ENCODE measurements at regions not wholly inside any gene's neighbourhood (a gene's known extent, or its start where the extent isn't known, plus 50 kb on each side); places are given as distances from the start of the nearest gene placed in this dataset.

DNA sequence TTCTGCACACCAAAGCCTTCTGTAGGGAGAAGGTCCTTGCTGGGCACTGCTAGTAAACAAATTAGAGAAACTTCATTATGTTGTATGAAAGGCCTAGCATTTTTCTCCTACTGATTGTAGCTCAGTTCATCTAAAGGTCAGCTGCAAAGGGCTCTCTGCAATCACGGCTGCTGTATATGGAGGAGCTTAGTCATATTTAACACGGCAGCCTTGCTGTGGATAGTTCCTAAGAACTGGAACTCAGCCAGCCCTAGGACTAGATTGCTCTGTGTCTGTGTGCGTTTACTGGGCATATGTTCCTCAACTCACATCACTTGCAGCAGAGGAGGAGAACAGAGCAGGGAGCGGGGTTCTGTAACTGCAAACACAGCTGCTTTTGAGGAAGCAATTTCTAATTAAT, 1103.9 kb upstream of the KLHL29 start:
- TF ChIP-seq, protein P1, sequence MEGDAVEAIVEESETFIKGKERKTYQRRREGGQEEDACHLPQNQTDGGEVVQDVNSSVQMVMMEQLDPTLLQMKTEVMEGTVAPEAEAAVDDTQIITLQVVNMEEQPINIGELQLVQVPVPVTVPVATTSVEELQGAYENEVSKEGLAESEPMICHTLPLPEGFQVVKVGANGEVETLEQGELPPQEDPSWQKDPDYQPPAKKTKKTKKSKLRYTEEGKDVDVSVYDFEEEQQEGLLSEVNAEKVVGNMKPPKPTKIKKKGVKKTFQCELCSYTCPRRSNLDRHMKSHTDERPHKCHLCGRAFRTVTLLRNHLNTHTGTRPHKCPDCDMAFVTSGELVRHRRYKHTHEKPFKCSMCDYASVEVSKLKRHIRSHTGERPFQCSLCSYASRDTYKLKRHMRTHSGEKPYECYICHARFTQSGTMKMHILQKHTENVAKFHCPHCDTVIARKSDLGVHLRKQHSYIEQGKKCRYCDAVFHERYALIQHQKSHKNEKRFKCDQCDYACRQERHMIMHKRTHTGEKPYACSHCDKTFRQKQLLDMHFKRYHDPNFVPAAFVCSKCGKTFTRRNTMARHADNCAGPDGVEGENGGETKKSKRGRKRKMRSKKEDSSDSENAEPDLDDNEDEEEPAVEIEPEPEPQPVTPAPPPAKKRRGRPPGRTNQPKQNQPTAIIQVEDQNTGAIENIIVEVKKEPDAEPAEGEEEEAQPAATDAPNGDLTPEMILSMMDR (conservative IDR thresholded peaks at IDR 0.05): no peak
- no peak for TF ChIP-seq ZFX (IDR thresholded peaks at IDR 0.05)

Measured in C4-2B (cell line).